MCF 10A (cell line): ENCODE measurements at regions not wholly inside any gene's neighbourhood (a gene's known extent, or its start where the extent isn't known, plus 50 kb on each side); places are given as distances from the start of the nearest gene placed in this dataset.

Source experiments
- BruUV-seq: library from RNA; stranded (reverse); fragments of 400-500 nt; replicated peaks from 2 replicates; lab custom pipeline; 2021; lab: Mats Ljungman, UMichigan
- CTCF ChIA-PET: fragments of 300-600 bp; sonication (Branson Sonifier 250); formaldehyde crosslinking; extraction: SDS; loops from one replicate; lab custom pipeline; 2021; ENCODE audit warnings: antibody characterized with exemption, inconsistent platforms; lab: Yijun Ruan, JAX
- POLR2A ChIA-PET: fragments of 300-600, 350-650 bp; sonication (Branson Sonifier 250); formaldehyde crosslinking; extraction: SDS; loops from one replicate; lab custom pipeline; 2020; ENCODE audit warnings: antibody characterized with exemption, inconsistent platforms; lab: Yijun Ruan, JAX
- DNase-seq: peaks from one replicate; pipeline ENCODE4 v3.0.0-alpha.2; 2018; ENCODE audit not compliant: unreplicated experiment
- H3K27ac Mint-ChIP-seq: one replicate; pipeline ENCODE4 v1.8.0; 2022; ENCODE audit warnings: mild to moderate bottlenecking, low read depth, mixed read lengths; ENCODE audit not compliant: unreplicated experiment
- H3K27me3 Mint-ChIP-seq: one replicate; pipeline ENCODE4 v1.8.0; 2022; ENCODE audit warnings: mixed read lengths; ENCODE audit not compliant: insufficient read depth, unreplicated experiment
- H3K36me3 Mint-ChIP-seq: one replicate; pipeline ENCODE4 v1.8.0; 2022; ENCODE audit warnings: mild to moderate bottlenecking, moderate library complexity, mixed read lengths; ENCODE audit not compliant: insufficient read depth, unreplicated experiment
- H3K4me1 Mint-ChIP-seq: one replicate; pipeline ENCODE4 v1.8.0; 2022; ENCODE audit warnings: mixed read lengths; ENCODE audit not compliant: insufficient read depth, unreplicated experiment
- H3K4me3 Mint-ChIP-seq: one replicate; pipeline ENCODE4 v1.8.0; 2022; ENCODE audit warnings: mild to moderate bottlenecking, moderate library complexity, mixed read lengths; ENCODE audit not compliant: unreplicated experiment
- H3K9me3 Mint-ChIP-seq: one replicate; pipeline ENCODE4 v1.8.0; 2022; ENCODE audit warnings: mixed read lengths; ENCODE audit not compliant: unreplicated experiment
- intact Hi-C: fragments of 100-400 bp; cut with micrococcal nuclease; formaldehyde crosslinking; loops from 2 replicates; pipeline ENCODE4 v1.14.1; 2022
- TF ChIP-seq, protein P1 (sequence below): fragments of 200-600 bp; IDR thresholded peaks from one replicate; pipeline ENCODE4 v1.8.0; 2022; ENCODE audit warnings: antibody characterized with exemption, mild to moderate bottlenecking; ENCODE audit not compliant: unreplicated experiment

- intact Hi-C loops, result no loop called here
- H3K36me3 Mint-ChIP-seq, result no peaks in the 10 kb centered on the region
- CTCF ChIA-PET, result no interaction called here
Measured at GRCh38 chr20:24732076-24732475, 217.0 kb upstream of the CST7 start.

DNA sequence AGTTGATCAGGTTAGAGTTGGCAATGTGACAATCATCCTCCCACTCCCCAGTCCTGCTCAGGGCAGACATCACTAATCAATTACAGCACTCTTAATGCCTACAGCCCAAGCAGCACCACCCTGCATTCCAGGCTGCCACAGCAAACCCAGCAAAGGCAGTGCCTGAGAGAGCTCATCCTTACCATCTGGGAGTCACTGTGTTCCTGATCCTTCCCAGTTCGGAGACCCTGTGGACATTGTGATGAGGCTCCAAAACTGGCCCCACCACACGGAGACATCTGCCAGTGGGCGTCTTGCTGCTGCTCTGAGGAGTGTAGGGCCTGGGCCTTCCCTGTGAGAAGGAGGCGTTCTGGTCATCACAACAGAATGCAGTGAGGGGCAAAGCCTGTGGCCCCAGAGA is 216.5 kb upstream of the CST7 start:
- Mint-ChIP-seq H3K9me3 (no peaks in the 10 kb centered on the region), H3K4me3 (no peak overlapping the region), H3K4me1 (no peaks in the 10 kb centered on the region), H3K36me3 (no peaks in the 10 kb centered on the region), H3K27me3 (no peaks in the 10 kb centered on the region), H3K27ac (no peak overlapping the region)
- intact Hi-C loops, result no loop called here
- TF ChIP-seq, protein P1, sequence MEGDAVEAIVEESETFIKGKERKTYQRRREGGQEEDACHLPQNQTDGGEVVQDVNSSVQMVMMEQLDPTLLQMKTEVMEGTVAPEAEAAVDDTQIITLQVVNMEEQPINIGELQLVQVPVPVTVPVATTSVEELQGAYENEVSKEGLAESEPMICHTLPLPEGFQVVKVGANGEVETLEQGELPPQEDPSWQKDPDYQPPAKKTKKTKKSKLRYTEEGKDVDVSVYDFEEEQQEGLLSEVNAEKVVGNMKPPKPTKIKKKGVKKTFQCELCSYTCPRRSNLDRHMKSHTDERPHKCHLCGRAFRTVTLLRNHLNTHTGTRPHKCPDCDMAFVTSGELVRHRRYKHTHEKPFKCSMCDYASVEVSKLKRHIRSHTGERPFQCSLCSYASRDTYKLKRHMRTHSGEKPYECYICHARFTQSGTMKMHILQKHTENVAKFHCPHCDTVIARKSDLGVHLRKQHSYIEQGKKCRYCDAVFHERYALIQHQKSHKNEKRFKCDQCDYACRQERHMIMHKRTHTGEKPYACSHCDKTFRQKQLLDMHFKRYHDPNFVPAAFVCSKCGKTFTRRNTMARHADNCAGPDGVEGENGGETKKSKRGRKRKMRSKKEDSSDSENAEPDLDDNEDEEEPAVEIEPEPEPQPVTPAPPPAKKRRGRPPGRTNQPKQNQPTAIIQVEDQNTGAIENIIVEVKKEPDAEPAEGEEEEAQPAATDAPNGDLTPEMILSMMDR, result no peak
- no TSS peak for BruUV-seq
- ChIA-PET POLR2A (no interaction called here), CTCF (no interaction called here)
- no peak for DNase-seq

More at GRCh38 chr20:24732076-24732475, 217.0 kb upstream of the CST7 start:
- TF ChIP-seq, protein P1, result no peak
- no peak for DNase-seq
- Mint-ChIP-seq H3K9me3 (no peaks in the 10 kb centered on the region), H3K4me3 (no peak overlapping the region), H3K27ac (no peak overlapping the region), H3K4me1 (no peaks in the 10 kb centered on the region), H3K27me3 (no peaks in the 10 kb centered on the region)
- no TSS peak for BruUV-seq
- POLR2A ChIA-PET, result no interaction called here

- DNase-seq, result no peak
- CTCF ChIA-PET, result interaction anchor here (0.6 kb wide), 1 partner anchor 91 kb away, joined by 3 read pairs; no protein-coding TSS in a partner anchor
- POLR2A ChIA-PET, result no interaction called here
- Mint-ChIP-seq H3K27ac (no peak overlapping the region), H3K9me3 (no peaks in the 10 kb centered on the region), H3K36me3 (no peaks in the 10 kb centered on the region), H3K4me1 (no peaks in the 10 kb centered on the region), H3K4me3 (no peak overlapping the region), H3K27me3 (no peaks in the 10 kb centered on the region)
- intact Hi-C loops, result no loop called here
- no TSS peak for BruUV-seq
- TF ChIP-seq, protein P1, result no peak
Measured at GRCh38 chr20:24733416-24733815, 215.7 kb upstream of the CST7 start.

DNA sequence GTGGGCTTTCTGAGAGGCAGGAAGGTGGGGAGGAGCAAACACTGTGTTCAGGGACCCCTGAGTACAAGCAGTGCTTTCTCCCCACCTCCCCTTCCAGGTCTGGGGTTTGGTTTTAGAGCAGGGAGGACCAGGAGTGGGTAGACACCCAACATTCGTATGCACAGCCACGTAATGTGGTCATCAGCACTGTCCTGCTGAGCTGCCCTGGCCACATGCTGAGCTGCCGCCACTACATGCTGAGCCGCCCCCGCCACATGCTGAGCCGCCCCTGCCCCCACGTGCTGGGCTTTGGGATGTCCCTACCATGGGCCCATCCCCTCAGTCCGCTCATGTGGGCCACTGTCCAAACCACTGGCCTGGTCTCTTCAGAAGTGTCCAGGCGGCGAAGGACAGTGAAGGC is 214.9 kb upstream of the CST7 start:
- POLR2A ChIA-PET, result no interaction called here
- BruUV-seq, result no TSS peak

More for the DNA sequence above, 214.9 kb upstream of the CST7 start:
- CTCF ChIA-PET, result no interaction called here
- Mint-ChIP-seq H3K4me3 (no peak overlapping the region), H3K9me3 (no peaks in the 10 kb centered on the region), H3K27me3 (no peaks in the 10 kb centered on the region), H3K4me1 (no peaks in the 10 kb centered on the region), H3K27ac (no peak overlapping the region), H3K36me3 (no peaks in the 10 kb centered on the region)
- DNase-seq, result no peak
- intact Hi-C loops, result no loop called here
- TF ChIP-seq, protein P1, result no peak
